ENCODE measurements at regions not wholly inside any gene's neighbourhood (a gene's known extent, or its start where the extent isn't known, plus 50 kb on each side); places are given as distances from the start of the nearest gene placed in this dataset.

GRCh38 chr2:220665108-220665471 is 907.0 kb downstream of the EPHA4 start:
- no peak for DNase-seq (ENCODE audit: low read depth)
- no peak for TF ChIP-seq CTCF (IDR thresholded peaks at IDR 0.05; ENCODE audit: low read depth, low read length, missing control alignments)
- H3K4me3 ChIP-seq (ENCODE audit: low read depth, low read length): no peak overlapping the region

- TF ChIP-seq CTCF (IDR thresholded peaks at IDR 0.05; ENCODE audit: low read depth, low read length, missing control alignments): no peak
- DNase-seq (ENCODE audit: low read depth): no peak
- no peak overlapping the region for H3K4me3 ChIP-seq (ENCODE audit: low read depth, low read length)
Measured at GRCh38 chr2:220669324-220669723, 902.8 kb downstream of the EPHA4 start.

GRCh38 chr2:220670511-220670910 is 901.6 kb downstream of the EPHA4 start:
- no peak for DNase-seq (ENCODE audit: low read depth)
- H3K4me3 ChIP-seq (ENCODE audit: low read depth, low read length): no peak overlapping the region
- no peak for TF ChIP-seq CTCF (IDR thresholded peaks at IDR 0.05; ENCODE audit: low read depth, low read length, missing control alignments)

GRCh38 chr2:220673151-220673874 is 898.8 kb downstream of the EPHA4 start:
- DNase-seq (ENCODE audit: low read depth): no peak
- no peak overlapping the region for H3K4me3 ChIP-seq (ENCODE audit: low read depth, low read length)

GRCh38 chr2:220674033-220674432 is 898.1 kb downstream of the EPHA4 start:
- peak; percentile 17 for TF ChIP-seq CTCF (IDR thresholded peaks at IDR 0.05; ENCODE audit: low read depth, low read length, missing control alignments)
- DNase-seq (ENCODE audit: low read depth): peak; percentile 13

More at GRCh38 chr2:220673151-220673874, 898.8 kb downstream of the EPHA4 start:
- TF ChIP-seq CTCF (IDR thresholded peaks at IDR 0.05; ENCODE audit: low read depth, low read length, missing control alignments): no peak

GRCh38 chr2:220676695-220677094 is 895.4 kb downstream of the EPHA4 start:
- H3K4me3 ChIP-seq (ENCODE audit: low read depth, low read length): no peak overlapping the region
- TF ChIP-seq CTCF (IDR thresholded peaks at IDR 0.05; ENCODE audit: low read depth, low read length, missing control alignments): no peak
- no peak for DNase-seq (ENCODE audit: low read depth)

More at GRCh38 chr2:220674033-220674432, 898.1 kb downstream of the EPHA4 start:
- H3K4me3 ChIP-seq (ENCODE audit: low read depth, low read length): no peak overlapping the region

GRCh38 chr2:220678943-220679342 is 893.2 kb downstream of the EPHA4 start:
- DNase-seq (ENCODE audit: low read depth): no peak
- no peak overlapping the region for H3K4me3 ChIP-seq (ENCODE audit: low read depth, low read length)
- TF ChIP-seq CTCF (IDR thresholded peaks at IDR 0.05; ENCODE audit: low read depth, low read length, missing control alignments): no peak
